Midbrain (tissue), 1 donor: ENCODE measurements at regions not wholly inside any gene's neighbourhood (a gene's known extent, or its start where the extent isn't known, plus 50 kb on each side); places are given as distances from the start of the nearest gene placed in this dataset.

Experiments
- DNase-seq: peaks from one replicate; lab custom pipeline; 2025; lab: John Stamatoyannopoulos, UW

GRCh38 chr3:117463276-117464115, 753.9 kb downstream of the TUSC7 start:
- no peak for DNase-seq

GRCh38 chr3:117471831-117472230, 762.3 kb downstream of the TUSC7 start:
- DNase-seq, result no peak

- no peak for DNase-seq
These were observed 764.5 kb downstream of the TUSC7 start for GRCh38 chr3:117473981-117474538.

GRCh38 chr3:117476572-117476971, 767.0 kb downstream of the TUSC7 start:
- no peak for DNase-seq

- DNase-seq, result no peak
These were observed 767.7 kb downstream of the TUSC7 start for GRCh38 chr3:117477214-117477755.

- DNase-seq, result no peak
These were observed 769.5 kb downstream of the TUSC7 start for GRCh38 chr3:117479095-117479494.

GRCh38 chr3:117480525-117480924, 770.9 kb downstream of the TUSC7 start:
- no peak for DNase-seq

- no peak for DNase-seq
These were observed 771.4 kb downstream of the TUSC7 start for GRCh38 chr3:117480972-117481371.

- no peak for DNase-seq
These were observed 774.3 kb downstream of the TUSC7 start for GRCh38 chr3:117483839-117484238.

- no peak for DNase-seq
These were observed 776.3 kb downstream of the TUSC7 start for GRCh38 chr3:117485841-117486240.

- no peak for DNase-seq
These were observed 777.4 kb downstream of the TUSC7 start for GRCh38 chr3:117486719-117487716.

- DNase-seq, result no peak
These were observed 779.4 kb downstream of the TUSC7 start for GRCh38 chr3:117488983-117489382.

GRCh38 chr3:117489663-117490079, 780.1 kb downstream of the TUSC7 start:
- DNase-seq, result no peak

- no peak for DNase-seq
These were observed 781.1 kb downstream of the TUSC7 start for GRCh38 chr3:117490716-117491115.

- DNase-seq, result no peak
These were observed 786.0 kb downstream of the TUSC7 start for GRCh38 chr3:117495620-117496019.

- no peak for DNase-seq
These were observed 789.8 kb downstream of the TUSC7 start for GRCh38 chr3:117499189-117499870.

GRCh38 chr3:117507958-117508357, 798.4 kb downstream of the TUSC7 start:
- no peak for DNase-seq

GRCh38 chr3:117509858-117510257, 800.3 kb downstream of the TUSC7 start:
- DNase-seq, result no peak

- no peak for DNase-seq
These were observed 800.8 kb downstream of the TUSC7 start for GRCh38 chr3:117510396-117510795.

GRCh38 chr3:117512975-117513374, 803.4 kb downstream of the TUSC7 start:
- DNase-seq, result no peak

GRCh38 chr3:117515309-117515708, 805.7 kb downstream of the TUSC7 start:
- DNase-seq, result no peak
